H9 (cell line): ENCODE measurements at regions not wholly inside any gene's neighbourhood (a gene's known extent, or its start where the extent isn't known, plus 50 kb on each side); places are given as distances from the start of the nearest gene placed in this dataset.

Source experiments
- DNase-seq: peaks from one replicate; pipeline ENCODE4 v3.0.0-alpha.2; 2017
- H2AFZ ChIP-seq: one replicate; pipeline ENCODE4 v1.6.1; 2013; ENCODE audit warnings: mild to moderate bottlenecking, low read length, control low read depth, moderate library complexity
- H2AK5ac ChIP-seq: 2 replicates; pipeline ENCODE4 v1.6.1; 2013; ENCODE audit warnings: low read length, control low read depth, mixed read lengths; ENCODE audit not compliant: insufficient read length
- H2BK120ac ChIP-seq: one replicate; pipeline ENCODE4 v1.6.1; 2013; ENCODE audit warnings: low read depth, mild to moderate bottlenecking, low read length, control low read depth, inconsistent platforms; ENCODE audit not compliant: poor library complexity, severe bottlenecking
- H2BK12ac ChIP-seq: 2 replicates; pipeline ENCODE4 v1.6.1; 2013; ENCODE audit warnings: low read length, control low read depth, mixed read lengths, low read depth; ENCODE audit not compliant: insufficient read length
- H2BK15ac ChIP-seq: 2 replicates; pipeline ENCODE4 v1.6.1; 2013; ENCODE audit warnings: low read depth, low read length, control low read depth
- H2BK20ac ChIP-seq: one replicate; pipeline ENCODE4 v1.6.1; 2013; ENCODE audit warnings: low read depth, mild to moderate bottlenecking, low read length, control low read depth, inconsistent platforms; ENCODE audit not compliant: poor library complexity, severe bottlenecking
- H2BK5ac ChIP-seq: 2 replicates; pipeline ENCODE4 v1.6.1; 2013; ENCODE audit warnings: low read length, control low read depth, mixed read lengths; ENCODE audit not compliant: insufficient read length
- H3K14ac ChIP-seq: 2 replicates; pipeline ENCODE4 v1.6.1; 2013; ENCODE audit warnings: low read length, control low read depth; ENCODE audit not compliant: insufficient read depth
- H3K18ac ChIP-seq: 2 replicates; pipeline ENCODE4 v1.6.1; 2013; ENCODE audit warnings: low read depth, mild to moderate bottlenecking, mixed read lengths, low read length, control low read depth; ENCODE audit not compliant: insufficient read length
- H3K23ac ChIP-seq: 2 replicates; pipeline ENCODE4 v1.6.1; 2013; ENCODE audit warnings: low read length, control low read depth, mixed read lengths, low read depth; ENCODE audit not compliant: insufficient read length
- H3K23me2 ChIP-seq: 2 replicates; pipeline ENCODE4 v1.6.1; 2013; ENCODE audit warnings: low read depth, mild to moderate bottlenecking, mixed read lengths, low read length, control low read depth; ENCODE audit not compliant: insufficient read length, poor library complexity, severe bottlenecking
- H3K27ac ChIP-seq: 2 replicates; pipeline ENCODE4 v1.5.1; 2013; ENCODE audit warnings: low read length, control low read depth, mixed read lengths, low read depth; ENCODE audit not compliant: insufficient read length
- H3K27me3 ChIP-seq: 2 replicates; pipeline ENCODE4 v1.6.1; 2013; ENCODE audit warnings: low read length, control low read depth, inconsistent platforms; ENCODE audit not compliant: insufficient read depth
- H3K4ac ChIP-seq: 2 replicates; pipeline ENCODE4 v1.6.1; 2013; ENCODE audit warnings: low read depth, mild to moderate bottlenecking, control low read depth, inconsistent platforms, low read length, moderate library complexity
- H3K4me1 ChIP-seq: 2 replicates; pipeline ENCODE4 v1.6.1; 2013; ENCODE audit warnings: low read length, control low read depth, inconsistent platforms; ENCODE audit not compliant: insufficient read depth
- H3K4me2 ChIP-seq: 2 replicates; pipeline ENCODE4 v1.6.1; 2013; ENCODE audit warnings: low read length, control low read depth, mixed read lengths; ENCODE audit not compliant: insufficient read length, insufficient read depth
- H3K56ac ChIP-seq: 2 replicates; pipeline ENCODE4 v1.6.1; 2013; ENCODE audit warnings: low read depth, mild to moderate bottlenecking, mixed read lengths, low read length, control low read depth; ENCODE audit not compliant: insufficient read length
- H3K79me1 ChIP-seq: 2 replicates; pipeline ENCODE4 v1.6.1; 2013; ENCODE audit warnings: low read depth, mild to moderate bottlenecking, moderate library complexity, low read length, control low read depth, inconsistent platforms; ENCODE audit not compliant: insufficient read depth, poor library complexity, severe bottlenecking
- H3K79me2 ChIP-seq: 2 replicates; pipeline ENCODE4 v1.6.1; 2013; ENCODE audit warnings: low read length, control low read depth, inconsistent platforms; ENCODE audit not compliant: insufficient read depth
- H3K9ac ChIP-seq: 2 replicates; pipeline ENCODE4 v1.6.1; 2013; ENCODE audit warnings: low read length, control low read depth, mixed read lengths; ENCODE audit not compliant: insufficient read length; ENCODE audit errors: extremely low read depth
- H3K9me3 ChIP-seq: one replicate; pipeline ENCODE4 v1.6.1; 2013; ENCODE audit warnings: low read depth, low read length, inconsistent platforms; ENCODE audit not compliant: control insufficient read depth
- H3T11ph ChIP-seq: one replicate; pipeline ENCODE4 v1.6.1; 2013; ENCODE audit warnings: mild to moderate bottlenecking, low read length, control low read depth, inconsistent platforms
- H4K20me1 ChIP-seq: one replicate; pipeline ENCODE4 v1.6.1; 2013; ENCODE audit not compliant: control insufficient read depth, insufficient read length, insufficient read depth
- H4K5ac ChIP-seq: 2 replicates; pipeline ENCODE4 v1.6.1; 2013; ENCODE audit warnings: low read depth, mild to moderate bottlenecking, mixed read lengths, low read length, control low read depth; ENCODE audit not compliant: insufficient read length
- H4K8ac ChIP-seq: replicated peaks from 2 replicates; pipeline ENCODE4 v1.6.1; 2013; ENCODE audit warnings: low read length, control low read depth, mixed read lengths, low read depth; ENCODE audit not compliant: insufficient read length
- H4K91ac ChIP-seq: 2 replicates; pipeline ENCODE4 v1.6.1; 2013; ENCODE audit warnings: low read depth, mild to moderate bottlenecking, moderate library complexity, mixed read lengths, low read length, control low read depth; ENCODE audit not compliant: insufficient read length
- H3K27ac Mint-ChIP-seq, 3 experiments: 2 replicates in 2 of 3; 3 replicates in 1 of 3; pipeline ENCODE4 v1.8.0; 2020 to 2021; ENCODE audit warnings: mixed read lengths in 3 of 3, mild to moderate bottlenecking in 1 of 3, moderate library complexity in 1 of 3
- H3K27me3 Mint-ChIP-seq: 2 replicates; pipeline ENCODE4 v1.8.0; 2021; ENCODE audit warnings: low read depth, mild to moderate bottlenecking, moderate library complexity, mixed read lengths
- H3K36me3 Mint-ChIP-seq, 3 experiments: 2 replicates in 2 of 3; 3 replicates in 1 of 3; pipeline ENCODE4 v1.8.0; 2020 to 2021; ENCODE audit warnings: low read depth in 3 of 3, mixed read lengths in 3 of 3; ENCODE audit not compliant: insufficient read depth in 1 of 3
- H3K4me1 Mint-ChIP-seq, 2 experiments: 2 replicates each; pipeline ENCODE4 v1.8.0; 2020; ENCODE audit warnings: mixed read lengths in 2 of 2
- H3K4me3 Mint-ChIP-seq, 2 experiments: 2 replicates in 1 of 2; 3 replicates in 1 of 2; pipeline ENCODE4 v1.8.0; 2020 to 2021; ENCODE audit warnings: mild to moderate bottlenecking in 2 of 2, mixed read lengths in 2 of 2, moderate library complexity in 1 of 2
- H3K9me3 Mint-ChIP-seq, 2 experiments: 2 replicates in 1 of 2; 3 replicates in 1 of 2; pipeline ENCODE4 v1.8.0; 2020; ENCODE audit warnings: mild to moderate bottlenecking in 2 of 2, mixed read lengths in 2 of 2, moderate library complexity in 1 of 2
- WGBS: extraction: QIAGEN DNeasy Blood & Tissue Kit; methylation state at CpG from one replicate; pipeline ENCODE4 v1.1.7; 2013; ENCODE audit warnings: missing lambda C conversion rate, low lambda C conversion rate, mixed read lengths; ENCODE audit not compliant: insufficient read length; ENCODE audit errors: extremely low coverage; 5-methylcytosine and 5-hydroxymethylcytosine counted together
- TF ChIP-seq, protein P1 (sequence below): fragments of 200-600 bp; sonication (generic); conservative IDR thresholded peaks from 3 replicates; pipeline ENCODE4 v1.8.0; 2021; ENCODE audit warnings: antibody characterized with exemption, mild to moderate bottlenecking

DNA sequence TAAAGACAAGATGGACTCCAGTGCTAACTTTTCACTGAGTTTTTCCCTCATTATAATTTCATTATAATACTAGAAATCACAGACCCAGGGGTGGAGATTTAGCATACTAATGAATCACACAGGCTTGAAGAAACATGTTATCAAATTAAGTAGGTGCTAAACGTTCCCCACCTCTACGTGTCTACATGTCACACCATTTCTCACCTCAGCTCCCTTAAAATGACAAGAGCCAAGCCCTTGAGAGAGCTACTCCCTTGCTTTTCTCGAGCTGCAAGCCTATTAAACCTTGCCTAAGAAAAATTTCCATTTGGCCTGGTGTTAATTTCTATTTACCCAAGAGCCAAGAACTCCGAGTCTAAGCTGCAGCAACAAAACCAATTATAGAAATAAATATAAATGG, 396.3 kb upstream of the NEGR1 start:
- H2BK12ac ChIP-seq: no peak overlapping the region
- no peak overlapping the region for H3T11ph ChIP-seq
- Mint-ChIP-seq H3K27me3 (no peaks in the 10 kb centered on the region), H3K4me3 (no peak overlapping the region), H3K27ac (no peak overlapping the region), H3K36me3 (no peaks in the 10 kb centered on the region), H3K9me3 (no peaks in the 10 kb centered on the region), H3K4me1 (peaks cover 11 to 13% of the 10 kb centered on the region in 2 experiments)
- TF ChIP-seq, protein P1, sequence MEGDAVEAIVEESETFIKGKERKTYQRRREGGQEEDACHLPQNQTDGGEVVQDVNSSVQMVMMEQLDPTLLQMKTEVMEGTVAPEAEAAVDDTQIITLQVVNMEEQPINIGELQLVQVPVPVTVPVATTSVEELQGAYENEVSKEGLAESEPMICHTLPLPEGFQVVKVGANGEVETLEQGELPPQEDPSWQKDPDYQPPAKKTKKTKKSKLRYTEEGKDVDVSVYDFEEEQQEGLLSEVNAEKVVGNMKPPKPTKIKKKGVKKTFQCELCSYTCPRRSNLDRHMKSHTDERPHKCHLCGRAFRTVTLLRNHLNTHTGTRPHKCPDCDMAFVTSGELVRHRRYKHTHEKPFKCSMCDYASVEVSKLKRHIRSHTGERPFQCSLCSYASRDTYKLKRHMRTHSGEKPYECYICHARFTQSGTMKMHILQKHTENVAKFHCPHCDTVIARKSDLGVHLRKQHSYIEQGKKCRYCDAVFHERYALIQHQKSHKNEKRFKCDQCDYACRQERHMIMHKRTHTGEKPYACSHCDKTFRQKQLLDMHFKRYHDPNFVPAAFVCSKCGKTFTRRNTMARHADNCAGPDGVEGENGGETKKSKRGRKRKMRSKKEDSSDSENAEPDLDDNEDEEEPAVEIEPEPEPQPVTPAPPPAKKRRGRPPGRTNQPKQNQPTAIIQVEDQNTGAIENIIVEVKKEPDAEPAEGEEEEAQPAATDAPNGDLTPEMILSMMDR: no peak
- H2BK5ac ChIP-seq: no peak overlapping the region
- no peak overlapping the region for H3K18ac ChIP-seq
- H4K5ac ChIP-seq: no peak overlapping the region
- no peaks in the 10 kb centered on the region for H3K27me3 ChIP-seq
- H3K79me1 ChIP-seq: no peaks in the 10 kb centered on the region
- no peaks in the 10 kb centered on the region for H3K9me3 ChIP-seq
- H4K8ac ChIP-seq: no peak overlapping the region
- no peaks in the 10 kb centered on the region for H3K79me2 ChIP-seq
- H3K23me2 ChIP-seq: no peaks in the 10 kb centered on the region
- no peak overlapping the region for H2AFZ ChIP-seq
- no peak for DNase-seq
- H3K23ac ChIP-seq: no peak overlapping the region
- no peak overlapping the region for H2BK120ac ChIP-seq
- H2AK5ac ChIP-seq: no peak overlapping the region
- H3K9ac ChIP-seq: no peak overlapping the region
- H2BK15ac ChIP-seq: no peak overlapping the region
- H4K20me1 ChIP-seq: no peaks in the 10 kb centered on the region
- H3K27ac ChIP-seq: no peak overlapping the region
- no peak overlapping the region for H3K4me2 ChIP-seq
- WGBS: no CpG with 5 or more reads among the region's 4 CpGs
- H3K4me1 ChIP-seq: no peaks in the 10 kb centered on the region; the same call in 1 of the 2 replicates
- no peak overlapping the region for H3K56ac ChIP-seq
- no peak overlapping the region for H3K14ac ChIP-seq
- H4K91ac ChIP-seq: no peak overlapping the region
- no peak overlapping the region for H2BK20ac ChIP-seq
- no peak overlapping the region for H3K4ac ChIP-seq
